Neural cell (in vitro differentiated cells): ENCODE measurements at regions not wholly inside any gene's neighbourhood (a gene's known extent, or its start where the extent isn't known, plus 50 kb on each side); places are given as distances from the start of the nearest gene placed in this dataset.

Experiments
- H2AFZ ChIP-seq: fragments of 200-600, 300-800 bp; sonication (generic), shearing (Covaris generic); 2 replicates; pipeline ENCODE4 v1.6.0; 2014; ENCODE audit warnings: low read depth, mild to moderate bottlenecking, antibody characterized with exemption, low read length, moderate library complexity
- H3F3A ChIP-seq: fragments of 200-600 bp; shearing (Covaris generic); 2 replicates; pipeline ENCODE4 v1.6.1; 2016; ENCODE audit warnings: mild to moderate bottlenecking, moderate library complexity, mixed read lengths, antibody characterized with exemption, low read length; ENCODE audit not compliant: insufficient read depth, poor library complexity, severe bottlenecking
- H3K27ac ChIP-seq: fragments of 200-600, 300-800 bp; sonication (generic), shearing (Covaris generic); 2 replicates; pipeline ENCODE4 v1.5.1; 2014; ENCODE audit warnings: mild to moderate bottlenecking, low read length, moderate library complexity
- H3K27me3 ChIP-seq: fragments of 300-800, 200-600 bp; sonication (generic), shearing (Covaris generic); 2 replicates; pipeline ENCODE4 v1.6.0; 2014; ENCODE audit warnings: mild to moderate bottlenecking, low read depth, low read length, moderate library complexity; ENCODE audit not compliant: insufficient read depth
- H3K36me3 ChIP-seq: fragments of 300-800, 200-600 bp; sonication (generic), shearing (Covaris generic); 2 replicates; pipeline ENCODE4 v1.5.1; 2014; ENCODE audit warnings: mild to moderate bottlenecking, antibody characterized with exemption, low read length, moderate library complexity; ENCODE audit not compliant: insufficient read depth
- H3K4me2 ChIP-seq: fragments of 300-800, 200-600 bp; sonication (generic), shearing (Covaris generic); 2 replicates; pipeline ENCODE4 v1.6.0; 2014; ENCODE audit warnings: mild to moderate bottlenecking, low read length
- H3K4me3 ChIP-seq: fragments of 300-800, 200-600 bp; sonication (generic), shearing (Covaris generic); 2 replicates; pipeline ENCODE4 v1.5.1; 2014; ENCODE audit warnings: mild to moderate bottlenecking, low read length, moderate library complexity
- H3K79me2 ChIP-seq: fragments of 200-600 bp; shearing (Covaris generic); replicated peaks from 2 replicates; pipeline ENCODE4 v1.6.0; 2014; ENCODE audit warnings: mild to moderate bottlenecking, low read length, moderate library complexity; ENCODE audit not compliant: insufficient read depth
- H3K9ac ChIP-seq: fragments of 300-800, 200-600 bp; sonication (generic), shearing (Covaris generic); 2 replicates; pipeline ENCODE4 v1.6.1; 2016; ENCODE audit warnings: mild to moderate bottlenecking, low read length, mixed read lengths
- H3K9me2 ChIP-seq: fragments of 200-600 bp; shearing (Covaris generic); 2 replicates; pipeline ENCODE4 v1.6.1; 2016; ENCODE audit warnings: mild to moderate bottlenecking, low read length, mixed read lengths; ENCODE audit not compliant: insufficient read depth
- H3K9me3 ChIP-seq: fragments of 200-600, 300-800 bp; sonication (generic), shearing (Covaris generic); 2 replicates; pipeline ENCODE4 v1.6.1; 2016; ENCODE audit warnings: mild to moderate bottlenecking, mixed run types, low read length, moderate library complexity, mixed read lengths
- H4K20me1 ChIP-seq: fragments of 200-600 bp; shearing (Covaris generic); 2 replicates; pipeline ENCODE4 v1.6.1; 2016; ENCODE audit warnings: mild to moderate bottlenecking, mixed run types; ENCODE audit not compliant: insufficient read depth
- EP300 ChIP-seq: fragments of 450-650 bp; conservative IDR thresholded peaks from 2 replicates; pipeline ENCODE4 v1.6.1; 2014; ENCODE audit warnings: antibody characterized with exemption, mild to moderate bottlenecking, moderate library complexity; ENCODE audit not compliant: poor library complexity, severe bottlenecking
- EZH2 ChIP-seq: fragments of 200-600, 300-800 bp; shearing (Covaris generic), sonication (generic); IDR thresholded peaks from 2 replicates; pipeline ENCODE4 v1.6.1; 2014; ENCODE audit warnings: antibody characterized with exemption, low read length, borderline replicate concordance, mild to moderate bottlenecking; ENCODE audit not compliant: insufficient read depth, poor library complexity, severe bottlenecking
- MXI1 ChIP-seq: fragments of 450-650 bp; conservative IDR thresholded peaks from 2 replicates; pipeline ENCODE4 v1.6.1; 2014; ENCODE audit warnings: antibody characterized with exemption, mild to moderate bottlenecking; ENCODE audit not compliant: poor library complexity, severe bottlenecking
- POLR2AphosphoS5 ChIP-seq: IDR thresholded peaks from 2 replicates; pipeline ENCODE4 v1.6.1; 2012
- RAD21 ChIP-seq: fragments of 450-650 bp; conservative IDR thresholded peaks from 2 replicates; pipeline ENCODE4 v1.6.1; 2014; ENCODE audit warnings: antibody characterized with exemption, mild to moderate bottlenecking, moderate library complexity
- REST ChIP-seq: IDR thresholded peaks from 2 replicates; pipeline ENCODE4 v1.6.1; 2012; ENCODE audit warnings: borderline replicate concordance
- SMC3 ChIP-seq: fragments of 450-650 bp; conservative IDR thresholded peaks from 2 replicates; pipeline ENCODE4 v1.6.1; 2014; ENCODE audit warnings: antibody characterized with exemption, mild to moderate bottlenecking, moderate library complexity; ENCODE audit not compliant: poor library complexity
- TAF1 ChIP-seq: IDR thresholded peaks from 2 replicates; pipeline ENCODE4 v1.6.1; 2012; ENCODE audit warnings: low read depth
- TF ChIP-seq, protein P1 (sequence below): fragments of 450-650 bp; IDR thresholded peaks from 2 replicates; pipeline ENCODE4 v1.5.1; 2014; ENCODE audit warnings: antibody characterized with exemption, mild to moderate bottlenecking, moderate library complexity; ENCODE audit not compliant: poor library complexity, severe bottlenecking

DNA sequence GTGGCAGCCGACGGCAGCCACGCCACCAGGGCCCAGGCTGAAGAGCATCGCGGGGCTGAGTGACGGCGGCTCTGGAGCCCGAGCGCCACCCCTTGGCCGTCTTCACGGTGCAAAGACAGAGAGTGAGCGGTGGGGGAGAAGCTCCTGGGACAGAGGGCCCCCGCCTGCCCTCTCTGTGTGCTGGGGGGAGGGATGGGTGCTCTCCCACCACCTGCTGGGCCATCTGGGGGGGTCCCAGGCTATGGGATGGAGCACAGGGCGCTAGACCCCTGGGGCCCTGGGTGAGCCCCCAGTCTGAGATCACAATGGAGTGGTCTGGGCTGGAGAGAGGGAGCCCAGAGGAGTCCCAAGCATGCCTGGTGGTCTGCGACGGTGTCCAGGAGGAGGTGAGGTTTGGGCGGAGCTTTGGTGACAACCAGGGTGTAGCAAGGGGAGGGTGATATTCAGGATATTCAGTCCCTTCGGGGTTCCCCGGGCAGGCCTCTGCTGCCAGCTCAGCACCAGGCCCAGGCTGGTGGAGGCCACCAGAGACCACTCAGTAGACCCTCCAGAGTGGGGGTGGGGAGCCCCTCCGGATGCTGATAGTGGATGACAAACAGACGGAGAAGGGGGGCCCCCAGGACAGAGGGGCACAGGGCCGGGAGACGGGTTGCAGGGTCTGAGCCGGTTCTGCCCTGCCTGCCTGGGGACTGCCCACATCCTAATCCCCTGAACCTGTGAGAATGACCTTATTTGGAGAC is 78.1 kb upstream of the PRR5 start:
- H3K36me3 ChIP-seq = no peaks in the 10 kb centered on the region
- H3K4me3 ChIP-seq = no peak overlapping the region
- H3K9ac ChIP-seq = peak overlapping the region; percentile 58
- TF ChIP-seq RAD21 = peak; percentile 83
- TF ChIP-seq EZH2 = no peak
- TF ChIP-seq SMC3 = peak; percentile 88
- TF ChIP-seq, protein P1, sequence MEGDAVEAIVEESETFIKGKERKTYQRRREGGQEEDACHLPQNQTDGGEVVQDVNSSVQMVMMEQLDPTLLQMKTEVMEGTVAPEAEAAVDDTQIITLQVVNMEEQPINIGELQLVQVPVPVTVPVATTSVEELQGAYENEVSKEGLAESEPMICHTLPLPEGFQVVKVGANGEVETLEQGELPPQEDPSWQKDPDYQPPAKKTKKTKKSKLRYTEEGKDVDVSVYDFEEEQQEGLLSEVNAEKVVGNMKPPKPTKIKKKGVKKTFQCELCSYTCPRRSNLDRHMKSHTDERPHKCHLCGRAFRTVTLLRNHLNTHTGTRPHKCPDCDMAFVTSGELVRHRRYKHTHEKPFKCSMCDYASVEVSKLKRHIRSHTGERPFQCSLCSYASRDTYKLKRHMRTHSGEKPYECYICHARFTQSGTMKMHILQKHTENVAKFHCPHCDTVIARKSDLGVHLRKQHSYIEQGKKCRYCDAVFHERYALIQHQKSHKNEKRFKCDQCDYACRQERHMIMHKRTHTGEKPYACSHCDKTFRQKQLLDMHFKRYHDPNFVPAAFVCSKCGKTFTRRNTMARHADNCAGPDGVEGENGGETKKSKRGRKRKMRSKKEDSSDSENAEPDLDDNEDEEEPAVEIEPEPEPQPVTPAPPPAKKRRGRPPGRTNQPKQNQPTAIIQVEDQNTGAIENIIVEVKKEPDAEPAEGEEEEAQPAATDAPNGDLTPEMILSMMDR = peak; percentile 77
- H3K27me3 ChIP-seq = no peaks in the 10 kb centered on the region
- H3K79me2 ChIP-seq = no peaks in the 10 kb centered on the region
- H3K27ac ChIP-seq = peak overlapping the region; percentile 92
- no peaks in the 10 kb centered on the region for H3K9me2 ChIP-seq
- no peaks in the 10 kb centered on the region for H3F3A ChIP-seq
- no peak overlapping the region for H3K4me2 ChIP-seq
- H4K20me1 ChIP-seq = no peaks in the 10 kb centered on the region
- no peaks in the 10 kb centered on the region for H3K9me3 ChIP-seq
- no peak overlapping the region for H2AFZ ChIP-seq

DNA sequence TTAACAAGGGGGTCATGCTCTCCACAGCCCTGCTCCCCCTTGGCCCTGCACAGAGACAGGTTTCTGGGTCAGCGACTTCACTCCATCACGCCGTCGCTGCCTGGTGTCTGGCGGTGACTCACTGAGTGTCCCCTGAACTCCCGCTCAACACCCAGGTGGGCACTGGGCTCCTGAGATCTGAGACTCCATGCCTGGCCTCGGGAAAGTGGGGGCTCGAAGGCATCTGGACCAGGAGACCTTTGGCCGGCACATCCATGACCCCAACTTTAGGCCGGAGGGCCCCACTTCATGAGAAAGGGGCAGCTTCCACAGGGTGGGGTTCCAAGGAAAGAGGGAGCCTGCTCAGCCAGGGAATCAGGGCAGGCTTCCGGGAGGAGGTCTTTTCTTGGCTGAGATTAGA is 79.3 kb upstream of the PRR5 start:
- Histone ChIP-seq H3K79me2 (no peaks in the 10 kb centered on the region), H3K4me3 (peak overlapping the region; percentile 46), H3K9me2 (no peaks in the 10 kb centered on the region), H3F3A (no peaks in the 10 kb centered on the region), H2AFZ (no peak overlapping the region), H3K9me3 (no peaks in the 10 kb centered on the region), H3K9ac (peak overlapping the region; percentile 55), H4K20me1 (no peaks in the 10 kb centered on the region), H3K27me3 (no peaks in the 10 kb centered on the region), H3K27ac (peak overlapping the region; percentile 92), H3K36me3 (no peaks in the 10 kb centered on the region), H3K4me2 (no peak overlapping the region)
- TF ChIP-seq SMC3 = no peak
- no peak for TF ChIP-seq EZH2
- no peak for TF ChIP-seq TAF1
- no peak for TF ChIP-seq REST
- no peak for TF ChIP-seq POLR2AphosphoS5
- TF ChIP-seq, protein P1 = no peak
- no peak for TF ChIP-seq EP300
- TF ChIP-seq MXI1 = no peak
- no peak for TF ChIP-seq RAD21
